ENCODE measurements at regions not wholly inside any gene's neighbourhood (a gene's known extent, or its start where the extent isn't known, plus 50 kb on each side); places are given as distances from the start of the nearest gene placed in this dataset.
"Not testable (repeated sequence)": the region's sequence is repeated elsewhere in the genome, so short reads cannot be mapped to it uniquely, and the experiment has no call there.

DNA sequence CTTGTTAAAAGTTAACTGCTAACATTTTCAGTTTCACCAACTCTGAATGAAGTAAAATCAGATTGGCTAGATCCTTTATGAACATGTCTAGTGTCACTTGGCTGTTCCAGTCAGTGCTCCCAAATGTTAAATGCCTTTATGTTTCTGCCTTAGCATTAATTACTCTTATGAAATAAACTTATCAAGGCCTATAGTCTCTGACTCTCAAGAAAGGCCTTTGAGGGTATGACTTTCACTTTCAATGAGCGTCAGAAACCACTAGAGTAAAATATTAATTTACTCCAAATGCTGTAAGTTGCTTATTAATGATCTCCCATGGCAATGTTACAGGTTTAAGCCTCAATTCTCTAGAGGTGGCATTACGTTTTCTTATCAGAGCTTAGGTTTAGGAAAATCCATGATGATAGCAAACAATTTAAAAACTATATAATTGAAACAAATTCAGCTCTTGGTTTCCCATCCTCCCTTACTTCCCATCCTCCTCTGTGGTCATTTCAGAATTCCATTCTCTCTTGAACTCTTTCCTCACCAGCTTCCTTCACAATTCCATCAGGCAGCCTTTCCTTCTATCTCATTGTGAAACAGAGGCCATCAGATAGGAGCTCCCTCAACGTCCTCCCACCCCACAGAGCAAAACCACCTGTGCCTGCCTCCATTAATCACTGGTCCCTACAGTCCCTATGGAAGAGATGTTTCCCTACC, 108.6 kb upstream of the COP1 start:
- no peaks in the 10 kb centered on the region for H3K4me1 Mint-ChIP-seq
- CTCF ChIA-PET: no interaction called here

GRCh38 chr1:176296602-176297001, 89.5 kb upstream of the COP1 start:
- H3K36me3 Mint-ChIP-seq; H3K27ac Mint-ChIP-seq; ATAC-seq; H3K4me3 Mint-ChIP-seq; CTCF ChIA-PET; H3K4me1 Mint-ChIP-seq; DNase-seq; H3K9me3 Mint-ChIP-seq (ENCODE audit: low read depth); H3K27me3 Mint-ChIP-seq: not testable (repeated sequence)

More for the DNA sequence above, 108.6 kb upstream of the COP1 start:
- H3K36me3 Mint-ChIP-seq: no peaks in the 10 kb centered on the region
- no peaks in the 10 kb centered on the region for H3K9me3 Mint-ChIP-seq (ENCODE audit: low read depth)
- H3K4me3 Mint-ChIP-seq: no peak overlapping the region
- ATAC-seq: no peak
- no peak for DNase-seq
- H3K27ac Mint-ChIP-seq: no peak overlapping the region
- no peaks in the 10 kb centered on the region for H3K27me3 Mint-ChIP-seq

GRCh38 chr1:176285996-176286395, 78.9 kb upstream of the COP1 start:
- no peak overlapping the region for H3K4me3 Mint-ChIP-seq
- CTCF ChIA-PET: no interaction called here

DNA sequence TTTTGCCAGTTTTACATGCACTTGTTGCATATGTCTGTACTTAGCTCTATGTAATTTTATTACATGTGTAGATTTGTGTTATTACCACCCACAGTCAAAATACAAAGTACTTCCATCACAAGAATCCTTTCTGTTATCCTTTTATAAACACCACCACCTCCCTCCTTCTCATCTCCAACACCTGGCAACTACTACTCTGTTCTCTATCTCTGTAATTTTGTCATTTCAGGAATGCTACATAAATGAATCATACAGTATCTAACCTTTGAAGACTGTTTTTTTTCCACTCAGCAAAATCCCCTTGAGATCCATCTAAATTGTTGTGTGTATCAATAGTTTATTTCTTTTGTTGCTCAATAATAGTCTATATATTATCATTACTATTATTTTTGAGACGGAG, 64.5 kb upstream of the COP1 start:
- CTCF ChIA-PET: no interaction called here
- Mint-ChIP-seq H3K9me3 (ENCODE audit: low read depth) (peaks cover under 1% of the 10 kb centered on the region), H3K27me3 (no peaks in the 10 kb centered on the region), H3K4me3 (no peak overlapping the region), H3K4me1 (no peaks in the 10 kb centered on the region), H3K36me3 (no peaks in the 10 kb centered on the region), H3K27ac (no peak overlapping the region)
- ATAC-seq (no peak), DNase-seq (no peak)

More at GRCh38 chr1:176285996-176286395, 78.9 kb upstream of the COP1 start:
- H3K4me1 Mint-ChIP-seq: no peaks in the 10 kb centered on the region
- H3K27ac Mint-ChIP-seq: no peak overlapping the region
- H3K36me3 Mint-ChIP-seq: peaks cover 2% of the 10 kb centered on the region
- no peak for DNase-seq
- no peak for ATAC-seq
- peaks cover 7% of the 10 kb centered on the region for H3K27me3 Mint-ChIP-seq
- peaks cover 7% of the 10 kb centered on the region for H3K9me3 Mint-ChIP-seq (ENCODE audit: low read depth)
